Lung microvascular endothelial cell (primary cell): ENCODE measurements at regions not wholly inside any gene's neighbourhood (a gene's known extent, or its start where the extent isn't known, plus 50 kb on each side); places are given as distances from the start of the nearest gene placed in this dataset.

ENCODE experiments used
- DNase-seq, 2 donors: peaks; one replicate each; pipeline versions ENCODE4 v3.0.0 to v3.0.0-alpha.2; 2010; ENCODE audit warnings: low read depth in 2 of 2

DNA sequence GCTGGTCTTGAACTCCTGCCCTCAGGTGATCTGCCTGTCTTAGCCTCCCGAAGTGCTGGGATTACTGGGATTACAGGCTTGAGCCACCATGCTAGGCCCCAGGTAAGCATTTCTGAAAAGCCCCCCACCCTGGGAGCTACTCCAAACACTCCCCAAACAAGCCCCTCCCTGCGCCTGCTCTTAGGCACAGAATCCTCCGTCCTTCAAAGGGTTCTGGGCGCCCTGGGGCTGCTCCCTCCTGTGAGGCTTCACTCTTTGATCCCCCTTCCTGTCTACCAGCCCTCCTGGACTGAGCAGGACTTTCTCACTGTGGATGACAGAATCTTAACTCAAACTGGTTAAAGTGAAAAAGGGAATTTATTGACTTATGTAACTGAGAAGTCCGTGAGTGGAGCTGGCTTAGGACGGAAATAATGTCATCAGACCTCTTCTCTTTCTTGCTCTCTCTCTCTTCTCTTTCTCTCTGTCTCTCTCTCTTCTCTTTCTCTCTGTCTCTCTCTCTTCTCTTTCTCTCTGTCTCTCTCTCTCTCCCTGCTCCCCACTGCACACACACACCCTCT lies 66.9 kb upstream of the CLMN start:
- no peak for DNase-seq

DNA sequence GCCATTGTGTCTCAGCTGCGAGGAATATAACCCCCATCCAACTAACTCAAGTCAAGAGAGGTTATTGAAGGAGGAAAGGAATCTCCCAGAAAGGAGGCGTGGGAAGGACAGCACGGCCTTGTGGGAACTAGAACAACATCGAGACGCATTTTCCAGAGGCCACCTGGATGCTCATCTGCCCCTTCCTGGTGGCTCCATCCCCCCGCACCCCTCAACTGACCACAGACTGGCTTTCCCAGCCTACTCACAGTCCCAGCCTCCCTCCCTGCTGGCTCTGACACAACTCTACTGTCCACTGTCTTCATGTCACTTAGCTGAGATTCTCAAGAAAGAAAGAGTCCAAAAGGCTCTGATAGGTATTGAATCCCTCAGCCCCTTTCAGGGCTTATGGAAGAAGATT lies 66.0 kb upstream of the CLMN start:
- no peak for DNase-seq

- no peak for DNase-seq
Observed at GRCh38 chr14:95382747-95383146, 63.0 kb upstream of the CLMN start.

DNA sequence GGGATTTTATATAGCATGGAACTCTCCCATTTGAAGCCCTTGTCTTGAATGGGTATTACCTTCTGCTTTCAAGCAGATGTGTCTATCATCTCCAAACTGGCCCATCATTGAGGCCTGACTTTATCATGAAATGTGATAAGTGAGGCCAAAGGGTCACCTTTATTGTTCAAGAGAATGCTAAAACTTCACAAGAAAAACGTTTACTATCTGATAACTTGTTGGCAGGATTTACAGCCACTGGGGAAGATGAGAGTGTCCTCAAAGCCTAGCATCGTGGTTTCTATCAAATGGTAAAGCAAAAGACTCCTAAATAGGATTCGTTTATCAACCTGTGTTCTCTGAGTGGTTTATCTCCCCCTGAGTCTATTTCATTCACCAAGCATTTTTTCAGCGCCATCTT lies 62.0 kb upstream of the CLMN start:
- no peak for DNase-seq

DNA sequence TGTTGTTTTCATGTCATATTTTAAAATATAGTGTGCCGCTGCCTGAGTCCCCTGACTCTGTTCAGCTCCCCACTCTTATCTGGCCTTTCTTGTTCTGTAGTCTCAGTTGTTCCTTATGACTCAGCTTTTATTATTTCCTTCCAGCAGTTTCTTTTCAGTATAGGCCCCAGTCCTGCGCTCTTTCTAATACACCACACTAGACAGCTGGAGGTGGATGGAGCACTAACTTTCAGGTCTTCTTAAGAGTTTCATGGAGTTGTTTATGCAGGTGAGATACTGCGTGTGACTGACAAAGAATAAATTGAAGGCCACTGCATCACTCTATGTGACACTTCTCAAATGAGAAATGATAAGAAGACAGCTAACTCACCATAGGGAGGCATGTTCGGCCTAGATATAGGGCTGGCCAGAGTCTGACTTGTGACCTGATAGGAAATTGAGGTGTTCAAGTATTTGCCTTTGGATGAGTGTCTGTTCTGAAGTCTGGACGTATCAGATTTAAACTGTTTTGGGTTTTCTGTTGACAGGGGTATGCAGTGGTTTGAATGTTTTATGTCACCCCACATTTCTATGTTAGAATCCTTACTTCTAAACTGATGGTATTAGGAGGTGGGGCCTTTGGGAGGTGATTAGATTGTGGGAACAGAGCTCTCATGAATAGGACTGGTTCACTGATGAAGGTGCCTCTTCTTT lies 60.8 kb upstream of the CLMN start:
- peak in 1 of 2 donors; percentile 9 for DNase-seq

GRCh38 chr14:95379634-95380033 lies 59.9 kb upstream of the CLMN start:
- no peak for DNase-seq

- DNase-seq: no peak
Observed at GRCh38 chr14:95375539-95376109, 55.9 kb upstream of the CLMN start.

GRCh38 chr14:95374239-95374997 lies 54.7 kb upstream of the CLMN start:
- DNase-seq: no peak

- no peak for DNase-seq
Observed at GRCh38 chr14:95370076-95370475, 50.4 kb upstream of the CLMN start.
